Activated CD4-positive, alpha-beta T cell treated with anti-CD3 and anti-CD28 coated beads for 4 hours (primary cell): ENCODE measurements at regions not wholly inside any gene's neighbourhood (a gene's known extent, or its start where the extent isn't known, plus 50 kb on each side); places are given as distances from the start of the nearest gene placed in this dataset.
A peak's percentile ranks its signal among the peaks of the same experiment; 100 is the strongest.

ENCODE experiments used
- DNase-seq, 2 donors: peaks; one replicate each; pipeline ENCODE4 v3.0.0-alpha.2; 2020

DNA sequence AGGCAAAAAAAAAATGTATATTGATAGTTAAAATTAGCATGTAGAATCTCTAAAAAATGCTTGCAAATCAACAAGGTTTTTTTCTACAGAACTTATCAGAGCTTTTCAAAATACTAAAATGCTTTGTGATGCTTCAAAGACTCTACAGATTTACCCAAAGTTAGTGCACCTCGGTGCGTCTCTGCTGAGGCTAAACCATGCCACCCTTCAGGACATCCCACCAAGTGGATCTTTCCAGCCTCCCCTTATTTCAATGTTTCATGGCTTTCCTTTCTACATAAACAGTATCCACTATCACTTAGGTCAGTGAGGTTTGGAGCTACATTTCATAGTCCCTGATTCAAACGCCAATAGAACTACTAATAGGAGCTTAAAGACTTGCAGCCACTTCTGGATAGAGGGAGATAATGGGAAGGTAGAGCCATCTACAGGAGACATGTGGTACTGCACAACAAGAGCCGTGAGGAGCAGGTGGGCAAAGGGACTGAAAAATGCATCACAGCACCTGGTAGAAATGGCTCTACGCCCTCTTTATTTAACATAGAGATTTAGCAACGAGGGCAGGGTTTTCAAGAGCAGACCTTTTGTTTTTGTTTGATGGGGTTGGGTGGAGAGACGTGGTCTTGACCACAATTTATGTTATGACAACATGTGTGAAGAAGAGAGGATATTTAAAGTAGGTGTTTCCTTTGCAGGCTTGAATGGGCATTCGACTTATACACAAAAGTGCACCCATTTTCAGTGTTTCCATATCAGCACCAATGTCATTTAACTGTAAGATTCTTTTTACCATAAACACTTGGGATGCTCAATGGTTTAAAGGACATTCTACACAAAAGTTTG lies 56.1 kb upstream of the SLC35G4 start:
- peak in 1 of 2 donors; percentile 27 for DNase-seq

DNA sequence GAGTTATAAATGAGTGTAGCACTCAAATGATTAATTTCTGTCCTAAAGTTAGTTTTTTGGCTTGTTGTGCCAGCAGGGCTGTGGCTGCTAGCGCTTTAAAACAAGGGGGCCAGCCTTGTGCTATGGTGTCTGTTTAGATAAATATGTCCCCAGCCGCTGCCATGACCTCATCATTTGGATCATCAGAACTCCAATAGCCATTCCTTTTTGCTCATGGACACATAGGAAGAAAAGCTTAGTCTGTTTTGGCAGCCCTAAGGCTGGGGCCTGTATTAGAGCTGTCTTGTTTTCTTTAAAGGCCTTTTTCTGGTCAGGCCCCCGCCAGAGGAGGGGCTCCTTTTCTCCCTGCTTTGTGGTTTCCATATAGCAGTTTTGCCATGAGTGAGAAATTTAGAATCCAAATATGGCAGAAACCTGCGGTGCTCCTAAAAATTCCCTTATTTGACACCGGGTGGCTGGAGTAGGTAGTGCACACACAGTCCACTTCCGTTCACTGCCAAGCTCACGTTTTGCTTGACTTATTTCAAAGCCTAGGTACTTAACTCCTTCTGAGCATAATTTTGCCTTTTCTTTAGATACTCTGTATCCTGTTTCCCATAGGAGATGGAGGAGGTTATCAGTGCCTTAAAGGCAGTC lies 60.4 kb upstream of the SLC35G4 start:
- no peak for DNase-seq

DNA sequence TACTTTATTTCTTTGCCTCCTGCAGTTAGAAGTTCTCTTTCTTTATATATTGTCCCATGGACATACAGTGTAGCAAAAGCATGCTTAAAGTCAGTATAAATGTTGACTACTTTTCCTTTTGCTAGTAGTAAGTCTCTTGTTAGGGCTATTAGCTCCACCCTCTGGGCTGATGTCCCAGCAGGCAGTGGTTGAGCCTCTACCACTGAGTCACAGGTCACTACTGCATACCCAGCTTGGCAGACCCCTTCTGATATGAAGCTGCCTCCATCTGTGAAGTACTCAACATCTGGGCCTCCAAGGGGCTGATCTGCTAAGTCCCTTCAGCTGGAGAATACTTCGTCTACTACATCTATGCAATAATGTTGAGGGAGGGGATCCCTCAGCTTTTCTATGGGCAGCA lies 61.0 kb upstream of the SLC35G4 start:
- DNase-seq = no peak

- no peak for DNase-seq
Measured at GRCh38 chr18:11544060-11544633, 65.2 kb upstream of the SLC35G4 start.

GRCh38 chr18:11541179-11541578 lies 68.2 kb upstream of the SLC35G4 start:
- no peak for DNase-seq

DNA sequence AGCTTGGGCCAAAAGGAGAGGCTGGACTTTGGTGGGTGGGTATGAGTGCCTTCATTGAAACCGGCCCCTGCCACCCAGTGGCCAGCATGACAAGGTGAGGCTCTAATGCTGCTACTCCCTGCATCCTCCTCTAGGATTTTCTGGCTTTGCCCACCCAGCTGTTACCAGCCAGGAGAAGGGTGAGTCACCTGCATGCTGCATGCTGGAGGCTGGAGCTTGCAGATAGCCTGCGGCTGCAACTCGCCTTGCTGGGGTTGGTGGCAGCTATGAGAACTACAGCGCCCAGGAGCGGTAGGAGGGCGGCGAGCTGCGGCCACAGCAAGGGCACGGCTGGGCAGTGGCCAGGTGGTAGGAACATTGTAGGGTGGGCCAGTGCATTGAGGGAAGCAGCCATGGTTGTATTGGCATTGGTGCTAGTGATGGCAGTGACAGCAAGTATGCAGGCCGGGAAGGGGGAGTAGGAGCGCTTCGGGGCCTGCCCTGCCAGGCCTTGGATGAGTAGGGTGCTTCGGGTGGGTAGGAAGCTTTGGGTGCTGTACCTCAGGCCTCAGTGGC lies 75.4 kb upstream of the SLC35G4 start:
- DNase-seq = no peak

- no peak for DNase-seq
Measured at GRCh38 chr18:11533513-11533890, 75.9 kb upstream of the SLC35G4 start.

DNA sequence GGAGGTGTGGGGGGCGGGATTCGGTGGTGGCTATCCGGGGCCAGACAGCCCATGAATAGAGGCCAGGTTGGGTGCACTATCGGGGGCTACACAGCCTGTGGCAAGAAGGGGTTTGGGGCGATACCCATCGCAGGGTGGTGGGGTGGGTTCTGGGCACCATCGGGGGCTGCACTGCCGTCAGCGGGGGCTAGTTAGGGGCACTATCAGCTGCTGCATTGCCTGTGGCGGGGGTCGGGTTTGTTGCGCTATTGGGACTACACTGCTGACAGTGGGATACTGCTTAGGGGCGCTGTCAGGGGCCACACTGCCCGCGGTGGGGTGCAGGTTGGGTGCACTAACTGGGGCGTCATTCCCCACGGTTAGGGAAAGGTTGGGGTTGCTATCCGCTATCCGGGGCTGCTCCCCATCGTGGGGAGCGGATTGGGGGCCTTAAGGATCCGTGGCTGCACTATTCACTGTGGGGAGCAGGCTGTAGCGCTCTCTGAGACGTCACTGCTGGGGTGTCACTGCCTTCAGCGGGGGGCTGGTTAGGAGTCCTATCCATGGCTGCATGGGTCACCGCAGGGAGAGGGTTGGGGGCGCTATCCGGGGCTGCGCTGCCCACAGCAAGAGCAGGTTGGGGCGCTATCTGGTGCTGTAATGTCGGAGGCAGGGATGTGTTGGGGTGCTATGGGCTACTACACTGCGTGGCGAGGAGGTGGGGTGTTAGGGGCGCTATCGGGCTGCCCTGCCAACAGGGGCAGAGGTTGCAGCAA lies 76.5 kb upstream of the SLC35G4 start:
- DNase-seq = no peak

DNA sequence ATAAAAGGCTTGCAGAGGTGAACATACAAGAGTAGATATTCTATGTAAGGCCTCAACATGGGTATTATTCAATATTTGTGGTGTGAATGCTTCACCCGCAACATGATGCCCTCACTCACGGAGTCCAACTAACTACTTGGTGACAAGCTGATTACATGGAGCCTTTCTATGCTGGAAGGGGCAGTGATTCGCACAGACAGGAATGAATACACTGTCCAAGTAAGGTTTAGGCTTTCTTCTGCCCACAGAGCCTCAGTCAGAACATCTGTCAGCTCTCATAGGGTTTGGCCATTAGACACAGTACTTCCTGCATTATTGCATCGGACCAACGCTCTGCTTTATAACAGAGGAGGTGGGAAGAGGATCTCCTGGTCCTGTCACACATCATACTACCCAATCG lies 80.3 kb upstream of the SLC35G4 start:
- no peak for DNase-seq

- DNase-seq = no peak
Measured at GRCh38 chr18:11526675-11527074, 82.7 kb upstream of the SLC35G4 start.

DNA sequence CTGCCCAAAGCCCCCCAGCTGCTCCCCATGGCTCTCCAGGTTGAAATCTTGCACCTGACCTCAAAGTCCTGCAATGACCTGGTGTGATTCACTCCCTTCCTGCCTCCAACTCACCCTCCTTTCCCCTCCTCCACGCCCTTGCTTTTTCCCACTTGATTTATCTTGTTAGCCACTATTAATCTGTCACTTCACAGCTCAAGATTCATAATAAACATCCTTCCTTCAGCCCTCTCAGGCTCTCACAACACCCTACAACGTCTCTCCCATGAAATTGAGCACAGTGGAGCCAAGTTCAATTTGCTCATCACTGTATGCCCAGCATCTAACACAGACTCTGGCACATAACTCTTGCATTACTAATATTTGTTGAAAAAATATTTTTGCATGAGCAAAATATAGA lies 85.6 kb upstream of the SLC35G4 start:
- no peak for DNase-seq

- DNase-seq = no peak
Measured at GRCh38 chr18:11522992-11523391, 86.4 kb upstream of the SLC35G4 start.

DNA sequence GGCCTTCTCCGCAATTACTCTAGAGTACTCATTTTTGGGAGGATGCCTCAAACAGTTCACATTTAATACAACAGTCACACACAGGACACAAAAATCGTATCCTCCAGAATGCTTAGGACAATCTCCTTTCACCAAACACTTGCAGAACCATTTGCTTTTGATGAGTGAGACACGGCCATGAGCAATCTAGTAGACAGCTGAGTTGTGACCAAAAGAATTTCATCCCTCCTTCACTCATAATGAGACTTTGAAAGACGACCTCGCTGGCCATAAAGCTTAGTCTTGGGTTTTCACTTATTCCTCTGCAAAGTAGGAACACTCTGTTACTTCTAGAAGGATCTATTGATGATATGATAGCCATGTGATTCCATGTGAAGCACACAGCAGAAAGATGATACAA lies 87.5 kb upstream of the SLC35G4 start:
- no peak for DNase-seq

GRCh38 chr18:11520536-11520935 lies 88.9 kb upstream of the SLC35G4 start:
- no peak for DNase-seq

- no peak for DNase-seq
Measured at GRCh38 chr18:11518788-11519685, 90.4 kb upstream of the SLC35G4 start.

GRCh38 chr18:11517704-11518103 lies 91.7 kb upstream of the SLC35G4 start:
- no peak for DNase-seq

- no peak for DNase-seq
Measured at GRCh38 chr18:11516751-11517503, 92.5 kb upstream of the SLC35G4 start.

DNA sequence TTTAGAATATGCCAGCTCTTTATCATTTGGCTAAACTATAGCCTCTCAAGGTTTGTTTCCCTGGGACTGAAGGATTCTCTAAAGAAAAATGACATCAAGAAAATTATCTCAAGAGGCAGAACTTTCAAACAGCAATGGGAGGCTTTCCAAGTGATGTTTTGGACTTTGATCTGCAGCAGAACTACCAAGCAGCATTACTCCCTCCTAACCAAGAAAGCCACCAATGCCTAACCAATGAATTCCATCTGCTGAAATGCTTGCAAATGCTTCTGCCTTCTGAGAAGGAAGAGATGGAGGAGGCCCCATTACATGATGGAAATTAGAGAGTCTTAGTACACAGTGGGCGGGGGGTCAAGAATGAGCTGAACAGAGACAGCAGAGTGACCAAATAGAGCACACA lies 95.1 kb upstream of the SLC35G4 start:
- no peak for DNase-seq

- DNase-seq = no peak
Measured at GRCh38 chr18:11512096-11513025, 97.0 kb upstream of the SLC35G4 start.

GRCh38 chr18:11511434-11512095 lies 97.8 kb upstream of the SLC35G4 start:
- no peak for DNase-seq
